GM12878 (cell line): ENCODE measurements at regions not wholly inside any gene's neighbourhood (a gene's known extent, or its start where the extent isn't known, plus 50 kb on each side); places are given as distances from the start of the nearest gene placed in this dataset.
"Not testable (repeated sequence)": the region's sequence is repeated elsewhere in the genome, so short reads cannot be mapped to it uniquely, and the experiment has no call there.

Experiments used
- ATAC-seq: fragments of 200-7000 bp; cut with Tn5 transposase; 3 replicates; pipeline ENCODE4 v1.9.1; 2020; ENCODE audit warnings: mild to moderate bottlenecking, moderate library complexity
- BruUV-seq: library from RNA; stranded (reverse); fragments of 400-500 nt; replicated peaks from 2 replicates; lab custom pipeline; 2021; lab: Mats Ljungman, UMichigan
- CTCF ChIA-PET: fragments of 300-600 bp; sonication (Branson Sonifier 250); formaldehyde crosslinking; extraction: SDS; loops from one replicate; lab custom pipeline; 2021; ENCODE audit warnings: inconsistent platforms; lab: Yijun Ruan, JAX
- POLR2A ChIA-PET: fragments of 350-600 bp; formaldehyde crosslinking; extraction: SDS; loops from one replicate; lab custom pipeline; 2021; ENCODE audit warnings: inconsistent platforms; lab: Charles Lee
- RAD21 ChIA-PET: fragments of 300-600 bp; sonication (Branson Sonifier 250); formaldehyde crosslinking; loops from one replicate; lab custom pipeline; 2023; ENCODE audit warnings: antibody characterized with exemption; ENCODE audit not compliant: unreplicated experiment; lab: Charles Lee
- SMC1A ChIA-PET: fragments of 300-600 bp; sonication (Branson Sonifier 250); formaldehyde crosslinking; loops from one replicate; lab custom pipeline; 2023; ENCODE audit not compliant: unreplicated experiment, uncharacterized antibody; lab: Charles Lee
- DNase-seq: peaks from one replicate; pipeline ENCODE4 v3.0.0-alpha.2; 2011; ENCODE audit warnings: low read depth, low spot score
- FAIRE-seq: peaks from 3 replicates; lab custom pipeline; 2011; peaks lifted over from hg19 to GRCh38; lab: Jason Lieb, UNC
- H2AFZ ChIP-seq: 2 replicates; pipeline ENCODE4 v1.6.0; 2011; ENCODE audit warnings: low read depth, low read length, control low read depth; ENCODE audit not compliant: control insufficient read depth
- H3K27ac ChIP-seq: 2 replicates; pipeline ENCODE4 v1.5.1; 2011; ENCODE audit warnings: control low read depth; ENCODE audit not compliant: control insufficient read depth, insufficient read depth
- H3K27me3 ChIP-seq, 2 experiments: replicated peaks in 1 of 2; 2 replicates each; pipeline versions ENCODE4 v1.6.0 to v1.6.1; 2011; ENCODE audit warnings: low read length in 1 of 2; ENCODE audit not compliant: control insufficient read depth in 2 of 2, insufficient read depth in 2 of 2
- H3K36me3 ChIP-seq, 2 experiments: 2 replicates each; pipeline ENCODE4 v1.5.1; 2011; ENCODE audit warnings: low read length in 1 of 2; ENCODE audit not compliant: control insufficient read depth in 2 of 2, insufficient read depth in 2 of 2
- H3K4me1 ChIP-seq: 2 replicates; pipeline ENCODE4 v1.6.1; 2011; ENCODE audit warnings: mild to moderate bottlenecking, low read length, moderate library complexity, mixed read lengths; ENCODE audit not compliant: control insufficient read depth, insufficient read depth
- H3K4me2 ChIP-seq: 2 replicates; pipeline ENCODE4 v1.6.0; 2011; ENCODE audit warnings: control low read depth; ENCODE audit not compliant: control insufficient read depth, insufficient read depth
- H3K4me3 ChIP-seq: fragments of 200-600 bp; sonication (generic); 2 replicates; pipeline ENCODE4 v1.5.1; 2016
- H3K79me2 ChIP-seq: 2 replicates; pipeline ENCODE4 v1.6.0; 2011; ENCODE audit warnings: low read length; ENCODE audit not compliant: control insufficient read depth, insufficient read depth
- H3K9ac ChIP-seq: 2 replicates; pipeline ENCODE4 v1.8.0; 2011; ENCODE audit warnings: low read length, control low read depth, mixed read lengths; ENCODE audit not compliant: control insufficient read depth, insufficient read depth
- H3K9me3 ChIP-seq: replicated peaks from 3 replicates; pipeline ENCODE4 v1.5.1; 2011; ENCODE audit warnings: mild to moderate bottlenecking, low read length; ENCODE audit not compliant: control insufficient read depth, insufficient read depth
- H4K20me1 ChIP-seq: 2 replicates; pipeline ENCODE4 v1.6.0; 2011; ENCODE audit not compliant: control insufficient read depth, insufficient read depth
- CREM ChIP-seq: IDR thresholded peaks from 2 replicates; pipeline ENCODE4 v1.6.1; 2014; ENCODE audit warnings: antibody characterized with exemption, low read depth
- FOS ChIP-seq: IDR thresholded peaks from 3 replicates; pipeline ENCODE4 v1.6.1; 2011; ENCODE audit warnings: borderline replicate concordance; ENCODE audit not compliant: insufficient read length; ENCODE audit errors: extremely low read depth
- FOXM1 ChIP-seq: IDR thresholded peaks from 2 replicates; pipeline ENCODE4 v1.6.1; 2012; ENCODE audit warnings: low read depth, mild to moderate bottlenecking, inconsistent platforms, low read length, moderate library complexity
- MTA2 ChIP-seq: fragments of 450-650 bp; IDR thresholded peaks from 2 replicates; pipeline ENCODE4 v1.6.1; 2016; ENCODE audit warnings: low read depth, mild to moderate bottlenecking, moderate library complexity
- NKRF ChIP-seq: fragments of 450-650 bp; conservative IDR thresholded peaks from 2 replicates; pipeline ENCODE4 v1.6.1; 2017; ENCODE audit warnings: mild to moderate bottlenecking, moderate library complexity
- RELA ChIP-seq: fragments of 450-650 bp; IDR thresholded peaks from 2 replicates; pipeline ENCODE4 v1.8.0; 2014; ENCODE audit warnings: borderline replicate concordance; ENCODE audit not compliant: partially characterized antibody
- STAT3 ChIP-seq: IDR thresholded peaks from 2 replicates; pipeline ENCODE4 v1.6.1; 2011; ENCODE audit warnings: low read depth, low read length, improper control_type of control experiment
- SUZ12 ChIP-seq: fragments of 200-600 bp; sonication (generic); IDR thresholded peaks from one replicate; pipeline ENCODE4 v1.6.1; 2018; ENCODE audit warnings: antibody characterized with exemption, mild to moderate bottlenecking; ENCODE audit not compliant: unreplicated experiment
- WRNIP1 ChIP-seq: IDR thresholded peaks from 2 replicates; pipeline ENCODE4 v1.6.1; 2011; ENCODE audit warnings: low read depth, low read length, improper control_type of control experiment, borderline replicate concordance
- WGBS: methylation state at CpG from one replicate; pipeline ENCODE4 v1.1.6; 2016; ENCODE audit warnings: low lambda C conversion rate; ENCODE audit not compliant: insufficient replicate concordance, insufficient coverage; ENCODE audit errors: missing lambda C conversion rate; 5-methylcytosine and 5-hydroxymethylcytosine counted together
- in situ Hi-C: fragments of 300-500 bp; cut with MboI; formaldehyde crosslinking; loops from 9 replicates; pipeline ENCODE4 v1.14.3; 2018; ENCODE audit warnings: mixed read lengths
- intact Hi-C: fragments of 100-400 bp; cut with micrococcal nuclease; formaldehyde crosslinking; loops from one replicate; pipeline ENCODE4 v1.14.2; 2022; ENCODE audit not compliant: unreplicated experiment

GRCh38 chr15:26119322-26119721, 256.2 kb upstream of the ATP10A start (continued):
- TF ChIP-seq NKRF (no peak), RELA (no peak), CREM (no peak), FOXM1 (no peak)

DNA sequence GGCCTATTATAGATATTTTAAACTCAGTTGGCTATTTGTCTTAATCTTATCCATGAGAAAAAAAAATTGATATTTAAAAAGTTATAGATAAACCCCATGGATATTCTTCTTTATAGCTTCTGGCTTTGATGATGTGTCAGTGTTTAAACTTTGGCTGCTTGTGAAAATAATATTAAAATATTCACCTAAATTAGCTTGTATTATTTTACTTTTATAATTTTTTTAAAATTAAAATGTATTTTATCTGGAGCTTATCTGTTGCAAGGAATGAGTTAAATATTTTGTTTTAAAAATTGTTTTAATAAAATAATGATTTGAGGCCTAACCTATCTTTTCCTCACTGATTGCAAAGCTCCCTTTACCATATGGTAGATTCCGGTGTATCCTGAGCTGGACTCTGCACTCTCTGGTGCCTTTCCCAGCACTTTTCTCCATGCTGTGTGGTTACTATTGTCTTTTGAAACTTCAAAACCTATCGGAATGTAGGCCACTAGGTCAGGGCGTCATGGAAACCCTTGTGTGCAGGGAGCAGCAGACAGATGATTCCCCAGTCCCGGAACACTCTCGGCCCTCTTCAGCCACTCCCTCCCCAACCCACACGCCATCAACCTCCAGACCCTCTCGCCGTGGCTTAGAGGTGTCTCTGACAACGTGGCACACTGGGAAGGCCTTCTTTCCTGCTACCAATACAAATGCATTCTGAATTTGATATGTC, 252.3 kb upstream of the ATP10A start:
- ChIA-PET CTCF (no interaction called here), POLR2A (no interaction called here), RAD21 (no interaction called here), SMC1A (interaction anchor here (0.6 kb wide), 1 partner anchor 455 kb away, joined by 3 read pairs; no protein-coding TSS in a partner anchor)
- H3K4me1 ChIP-seq: no peaks in the 10 kb centered on the region
- no peaks in the 10 kb centered on the region for H4K20me1 ChIP-seq
- no peak for ATAC-seq
- FAIRE-seq: no peak
- no peak overlapping the region for H3K27ac ChIP-seq
- intact Hi-C loops: no loop called here
- no peak overlapping the region for H3K4me2 ChIP-seq
- no peaks in the 10 kb centered on the region for H3K27me3 ChIP-seq
- no peaks in the 10 kb centered on the region; the same call in 2 of the 3 replicates for H3K9me3 ChIP-seq
- H3K9ac ChIP-seq: no peak overlapping the region
- DNase-seq: no peak
- H3K79me2 ChIP-seq: no peaks in the 10 kb centered on the region
- 17% methylated on average over 9 of the region's 9 CpGs for WGBS
- in situ Hi-C loops: no loop called here
- no peaks in the 10 kb centered on the region for H3K36me3 ChIP-seq
- no TSS peak for BruUV-seq
- H3K4me3 ChIP-seq: no peak overlapping the region
- TF ChIP-seq STAT3 (no peak), WRNIP1 (no peak), MTA2 (no peak), SUZ12 (no peak), FOS (no peak)
- TF ChIP-seq, all 136 proteins: peak for 0
- H2AFZ ChIP-seq: no peak overlapping the region

- H3K4me1 ChIP-seq, H4K20me1 ChIP-seq, CTCF ChIA-PET, BruUV-seq, H2AFZ ChIP-seq, H3K27me3 ChIP-seq, intact Hi-C loops, RAD21 ChIA-PET, H3K4me2 ChIP-seq, SMC1A ChIA-PET, in situ Hi-C loops, H3K27ac ChIP-seq, H3K79me2 ChIP-seq, H3K9ac ChIP-seq, ATAC-seq, H3K9me3 ChIP-seq, H3K4me3 ChIP-seq, POLR2A ChIA-PET, DNase-seq, H3K36me3 ChIP-seq, FAIRE-seq: not testable (repeated sequence)
- WGBS: 43% methylated on average over 8 of the region's 8 CpGs
These were observed 251.0 kb upstream of the ATP10A start for GRCh38 chr15:26114128-26114527.
